Fibroblast of gingiva (primary cell): ENCODE measurements at regions not wholly inside any gene's neighbourhood (a gene's known extent, or its start where the extent isn't known, plus 50 kb on each side); places are given as distances from the start of the nearest gene placed in this dataset.

Experiments used
- DNase-seq: peaks from one replicate; pipeline ENCODE4 v3.0.0-alpha.2; 2011; ENCODE audit warnings: low read depth

DNA sequence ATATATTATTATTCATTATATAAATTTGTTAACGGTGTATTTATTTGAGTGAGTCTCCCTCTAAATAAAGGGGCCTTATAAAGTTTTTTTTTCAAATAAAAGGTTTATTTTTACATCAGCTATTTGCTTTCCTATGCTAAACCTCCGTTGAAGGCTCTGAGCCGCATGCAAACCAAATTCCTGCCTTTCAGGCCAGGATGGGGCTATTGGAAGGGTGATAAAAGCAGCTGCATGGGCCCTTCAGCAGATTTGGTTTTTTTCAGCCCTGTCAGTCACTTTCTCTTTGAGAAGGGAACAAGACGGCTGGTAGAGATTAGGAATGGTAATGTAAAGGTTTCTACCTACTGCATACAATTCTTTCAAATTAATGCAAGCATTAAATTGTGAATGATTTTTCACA, 244.2 kb downstream of the WNT5A start:
- DNase-seq: no peak

DNA sequence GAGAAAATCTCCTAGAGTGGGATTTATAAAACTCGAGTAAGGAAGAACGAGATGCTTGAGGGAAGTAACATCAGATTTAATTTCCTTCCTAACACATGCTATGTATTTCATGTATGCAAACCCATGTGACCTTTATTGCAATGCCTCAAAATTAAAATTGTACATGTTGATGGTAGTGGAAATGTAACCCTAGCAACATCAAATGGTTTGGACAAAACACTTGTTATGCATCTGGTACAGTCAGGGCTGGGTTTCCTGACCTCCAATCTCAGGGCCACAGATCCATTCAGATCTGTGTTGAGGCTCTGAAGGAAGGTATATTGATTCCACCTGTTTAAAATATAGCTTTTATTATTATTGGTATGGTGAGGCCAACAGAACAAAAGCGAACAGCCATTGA, 246.0 kb downstream of the WNT5A start:
- no peak for DNase-seq

DNA sequence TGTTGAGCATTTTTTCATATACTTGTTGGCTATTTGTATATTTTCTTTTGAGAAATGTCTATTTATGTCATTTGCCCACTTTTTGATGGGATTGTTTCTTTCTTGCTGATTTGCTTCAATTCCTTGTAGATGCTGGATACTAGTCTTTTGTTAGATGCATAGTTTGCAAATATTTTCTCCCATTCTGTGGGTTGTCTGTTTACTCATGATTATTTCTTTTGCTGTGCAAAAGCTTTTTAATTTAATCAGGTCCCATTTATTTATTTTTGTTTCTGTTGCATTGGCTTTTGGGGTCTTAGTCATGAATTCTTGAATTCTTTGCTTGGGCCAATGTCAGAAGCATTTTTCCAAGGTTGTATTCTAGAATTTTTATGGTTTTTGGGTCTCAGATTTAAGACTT, 251.7 kb downstream of the WNT5A start:
- DNase-seq: peak; percentile 32

DNA sequence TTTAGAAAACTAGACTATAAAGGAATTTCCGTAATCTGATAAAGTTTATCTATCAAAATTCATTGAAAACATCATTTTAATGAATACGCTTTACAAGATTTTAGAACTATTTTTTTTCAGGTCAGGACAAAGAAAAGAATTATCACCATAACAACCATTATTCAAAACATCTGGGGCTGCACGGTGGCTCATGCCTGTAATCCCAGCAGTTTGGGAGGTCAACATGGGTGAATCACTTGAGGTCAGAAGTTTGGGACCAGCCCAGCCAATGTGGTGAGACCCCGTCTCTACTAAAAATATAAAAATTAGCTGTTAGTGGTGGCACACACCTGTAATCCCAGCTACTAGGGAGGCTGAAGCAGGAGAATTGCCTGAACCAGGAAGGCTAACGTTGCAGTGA, 260.4 kb downstream of the WNT5A start:
- peak; percentile 21 for DNase-seq

DNA sequence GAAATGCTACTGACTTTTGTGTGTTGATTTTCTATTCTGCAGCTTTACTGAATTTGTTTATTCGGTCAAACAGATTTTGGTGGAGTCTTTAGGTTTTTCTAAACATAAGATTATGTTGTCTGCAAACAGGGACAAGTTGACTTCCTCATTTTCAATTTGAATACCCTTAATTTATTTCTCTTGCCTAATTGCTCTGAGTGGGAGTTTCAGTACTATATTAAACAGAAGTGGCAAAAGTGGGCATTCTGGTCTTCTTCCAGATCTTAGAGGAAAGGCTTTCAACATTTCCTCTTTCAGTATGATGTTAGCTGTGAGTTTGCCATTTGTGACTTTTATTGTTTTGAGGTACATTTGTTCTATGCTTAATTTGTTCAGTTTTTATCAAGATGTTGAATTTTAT, 268.5 kb downstream of the WNT5A start:
- DNase-seq: no peak

DNA sequence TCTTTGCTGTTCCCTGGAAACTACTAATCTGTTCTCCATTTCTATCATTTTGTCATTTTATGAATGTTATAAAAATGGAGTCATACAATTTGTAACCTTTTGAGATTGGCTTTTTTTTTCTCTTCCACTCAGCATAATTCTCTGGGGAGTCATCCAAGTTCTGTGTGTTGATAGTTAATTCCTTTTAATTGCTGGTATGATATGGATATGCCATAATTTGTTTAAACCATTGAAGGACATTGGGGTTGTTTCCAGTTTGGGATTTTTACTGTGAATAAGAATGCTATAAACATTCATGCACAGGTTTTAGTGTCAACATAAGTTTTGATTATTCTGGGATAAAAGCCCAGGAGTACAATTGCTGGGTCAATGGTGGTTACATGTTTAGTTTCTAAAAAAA, 279.4 kb downstream of the WNT5A start:
- no peak for DNase-seq

DNA sequence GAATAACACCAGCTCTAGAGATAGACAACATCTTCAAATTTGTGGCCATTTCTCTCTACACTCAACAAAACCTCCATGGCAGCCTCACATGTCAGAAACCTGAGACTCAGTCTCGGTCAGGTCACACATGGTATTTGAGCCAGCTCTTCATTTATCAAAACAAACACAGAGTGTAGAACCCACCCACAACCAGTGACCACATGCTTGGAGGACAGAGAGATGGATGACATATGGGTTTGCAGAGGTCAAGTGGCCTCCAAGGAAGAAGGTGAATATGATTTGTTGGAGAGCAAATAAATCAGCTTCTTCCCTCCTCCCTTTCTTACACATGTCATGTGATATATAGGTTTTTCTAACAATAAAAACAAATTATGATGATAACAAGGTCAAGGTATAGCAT, 278.1 kb upstream of the LRTM1 start:
- no peak for DNase-seq

DNA sequence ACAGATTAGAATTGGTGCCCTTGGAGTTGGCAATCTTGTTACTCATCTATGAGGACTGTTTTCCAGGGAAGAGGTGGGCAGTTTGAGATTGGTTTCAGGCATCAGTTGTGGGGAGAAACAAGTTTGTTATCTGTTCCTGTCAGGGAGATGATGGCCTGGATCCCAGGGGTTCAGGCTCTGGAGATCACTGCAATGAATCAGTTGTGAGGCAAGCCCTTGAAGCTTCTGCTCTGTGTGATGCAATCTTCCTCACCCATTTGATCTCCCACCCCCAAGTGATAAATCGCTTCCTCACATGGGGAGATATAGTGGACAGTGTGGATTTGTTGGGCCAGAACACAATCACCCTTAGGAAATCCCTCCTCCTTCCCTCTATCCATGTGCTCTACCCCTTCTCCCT, 276.6 kb upstream of the LRTM1 start:
- DNase-seq: no peak

DNA sequence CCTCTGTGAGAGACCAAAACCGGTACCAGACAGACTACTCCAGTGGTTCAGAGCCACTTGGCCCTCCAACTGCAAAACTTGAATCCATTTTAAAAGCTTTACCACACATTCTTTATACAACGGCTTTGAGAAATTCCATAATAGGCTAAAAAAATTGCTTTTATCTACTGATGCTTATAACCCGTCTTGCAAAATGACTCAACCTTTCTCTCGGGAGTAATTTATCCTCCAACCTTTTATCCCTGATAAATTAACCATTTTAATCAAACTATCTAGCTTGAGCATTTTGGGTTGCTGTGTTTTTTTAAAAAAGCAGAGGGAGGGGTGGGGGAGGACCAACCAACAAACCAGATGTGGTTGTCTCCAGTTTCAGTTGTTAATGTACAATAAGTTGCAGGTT, 275.7 kb upstream of the LRTM1 start:
- no peak for DNase-seq

DNA sequence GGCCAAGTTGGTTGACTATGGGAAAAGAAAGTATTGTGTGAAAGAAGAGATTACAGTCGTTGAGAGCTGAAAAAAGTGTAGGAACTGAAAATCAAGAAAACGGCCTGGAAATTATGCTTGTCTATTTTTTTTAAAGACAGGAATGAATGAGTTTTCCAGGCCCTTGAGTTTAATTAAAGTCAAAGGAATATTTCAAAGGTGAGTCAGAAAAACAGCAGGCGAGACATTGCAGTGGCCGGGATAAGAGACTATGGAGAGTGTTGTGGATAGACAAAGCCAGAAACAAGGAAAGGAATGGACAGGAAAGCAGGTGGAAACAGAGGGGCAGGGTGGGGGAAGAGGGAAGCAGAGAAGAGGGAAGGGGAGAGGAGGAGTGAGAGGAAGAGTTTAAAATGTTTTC, 275.1 kb upstream of the LRTM1 start:
- no peak for DNase-seq

DNA sequence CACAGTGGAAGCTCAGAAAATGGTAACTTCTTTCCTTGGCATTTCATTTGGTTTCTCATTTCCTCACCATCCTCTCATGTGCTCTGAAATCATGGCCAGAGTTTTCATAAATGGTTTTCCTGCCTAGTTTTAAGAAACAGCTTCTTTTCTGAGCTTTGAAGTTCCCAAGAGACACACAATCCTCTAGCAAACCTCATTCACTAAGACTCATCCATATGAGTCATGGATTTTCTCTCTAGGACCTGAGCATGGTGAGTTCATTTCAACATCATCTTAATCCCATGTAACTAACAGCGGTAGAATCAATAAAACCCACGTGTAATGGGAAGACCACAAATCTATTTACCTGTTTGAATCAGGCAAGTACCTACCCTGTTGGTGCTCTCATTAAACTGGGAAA, 274.5 kb upstream of the LRTM1 start:
- DNase-seq: peak; percentile 86

DNA sequence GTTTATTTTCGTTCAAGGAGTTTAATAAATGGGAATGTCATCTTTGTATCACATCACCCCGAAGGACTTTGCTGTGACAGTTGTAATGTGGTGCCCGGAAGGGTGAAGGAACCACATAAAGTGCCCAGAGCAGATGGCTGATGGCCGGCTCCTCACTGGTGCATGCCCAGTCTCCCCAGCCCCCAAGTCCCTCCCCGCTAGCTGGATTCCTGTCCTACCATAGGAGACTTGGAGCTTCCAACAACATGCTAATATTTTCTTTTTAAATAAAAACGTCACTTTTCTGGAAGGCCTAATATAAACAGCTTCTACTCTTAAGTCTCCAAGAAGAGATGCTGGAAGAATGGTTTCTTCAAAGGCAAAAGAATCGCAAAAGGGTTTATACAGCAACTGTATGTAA, 273.9 kb upstream of the LRTM1 start:
- DNase-seq: no peak

DNA sequence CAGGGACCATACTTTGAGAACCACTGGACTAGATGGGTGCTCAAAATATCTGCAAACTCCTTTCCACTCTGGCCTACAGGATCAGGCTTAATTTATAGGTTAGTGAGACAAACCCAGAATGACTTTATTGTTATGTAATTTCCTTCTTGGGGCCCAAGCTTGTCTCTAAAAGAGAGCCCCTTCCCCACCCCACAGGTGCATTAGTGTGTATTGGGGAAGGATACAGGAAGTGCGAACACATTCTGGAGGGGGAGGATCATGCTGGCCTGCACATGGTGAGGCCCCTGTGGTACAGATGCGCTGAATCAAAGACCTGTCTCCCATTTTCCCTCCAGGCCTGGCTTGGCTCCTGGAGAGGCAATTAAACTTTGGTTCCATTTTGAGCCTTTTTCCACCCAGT, 273.0 kb upstream of the LRTM1 start:
- no peak for DNase-seq

DNA sequence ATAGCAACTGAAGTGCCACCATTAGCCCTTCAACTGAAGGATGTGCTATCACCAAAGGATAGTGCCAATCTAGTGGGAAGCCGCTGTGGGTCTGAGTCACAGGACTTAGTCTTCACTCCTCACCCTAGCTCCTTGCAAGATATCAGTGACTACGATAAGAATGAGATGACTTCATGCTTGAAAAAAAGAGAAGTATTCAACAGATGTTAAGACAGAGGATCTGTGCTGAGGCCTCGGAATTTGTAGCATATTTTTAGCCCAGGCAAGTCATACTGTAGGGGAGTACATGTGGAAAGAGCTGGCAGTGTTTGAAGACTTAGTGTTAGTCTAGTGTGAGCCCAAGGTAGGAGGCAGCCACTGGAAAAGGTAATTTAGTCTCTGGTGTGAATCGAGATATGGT, 270.7 kb upstream of the LRTM1 start:
- DNase-seq: peak; percentile 70

DNA sequence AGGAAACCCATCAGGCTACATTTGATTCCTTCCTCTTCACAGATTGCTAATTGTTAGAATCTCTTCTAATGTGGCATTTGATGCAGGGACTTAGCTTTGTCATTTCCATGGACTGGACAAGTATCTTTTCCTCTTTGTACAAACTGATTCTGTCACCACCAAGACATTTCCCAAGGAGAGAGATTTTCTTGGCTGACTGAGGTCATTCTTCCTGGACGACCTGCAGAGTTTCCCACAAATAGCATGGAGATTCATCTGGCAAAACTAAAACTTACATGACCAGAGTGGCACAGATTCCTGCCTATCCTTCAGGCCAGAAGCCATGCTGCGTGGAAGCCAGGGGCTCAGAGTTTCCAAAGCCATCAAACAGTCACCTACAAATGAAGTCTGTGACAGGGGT, 269.2 kb upstream of the LRTM1 start:
- DNase-seq: no peak

DNA sequence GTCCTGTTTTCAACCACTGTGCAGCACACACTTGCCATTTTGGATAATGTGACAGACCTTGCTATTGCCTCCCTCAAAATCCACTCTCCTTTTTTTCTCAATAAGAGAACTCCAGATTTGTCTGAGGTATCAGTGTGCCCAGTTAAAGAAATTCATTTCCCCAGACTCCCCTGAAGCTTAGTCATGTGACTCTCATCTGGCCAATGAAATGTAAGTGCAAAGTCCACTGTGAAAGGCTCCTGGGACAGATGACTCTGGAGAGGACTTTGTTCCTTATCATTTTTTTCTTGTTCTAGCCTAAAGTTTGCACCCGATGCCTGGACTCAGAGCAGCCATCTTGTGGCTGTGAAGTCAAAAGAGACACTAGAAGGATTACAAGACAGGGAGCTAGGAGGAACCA, 268.6 kb upstream of the LRTM1 start:
- DNase-seq: no peak

DNA sequence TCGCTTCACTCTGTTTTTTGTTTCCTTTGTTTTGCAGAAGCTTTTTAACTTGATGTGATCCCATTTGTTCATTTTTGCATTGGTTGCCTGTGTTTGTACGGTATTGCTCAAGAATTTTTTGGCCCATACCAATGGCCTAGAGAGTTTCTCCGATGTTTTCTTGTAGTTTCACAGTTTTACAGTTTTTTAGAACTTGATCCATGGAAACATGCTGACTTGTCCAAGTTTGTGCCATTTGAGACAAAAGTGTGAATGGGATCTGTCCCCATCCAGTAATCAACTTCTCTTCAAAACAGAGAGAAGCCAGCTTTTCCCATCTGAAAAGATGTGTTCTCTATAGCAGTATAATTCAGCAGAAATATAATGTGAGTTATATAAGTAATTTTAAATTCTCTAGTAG, 266.5 kb upstream of the LRTM1 start:
- no peak for DNase-seq

DNA sequence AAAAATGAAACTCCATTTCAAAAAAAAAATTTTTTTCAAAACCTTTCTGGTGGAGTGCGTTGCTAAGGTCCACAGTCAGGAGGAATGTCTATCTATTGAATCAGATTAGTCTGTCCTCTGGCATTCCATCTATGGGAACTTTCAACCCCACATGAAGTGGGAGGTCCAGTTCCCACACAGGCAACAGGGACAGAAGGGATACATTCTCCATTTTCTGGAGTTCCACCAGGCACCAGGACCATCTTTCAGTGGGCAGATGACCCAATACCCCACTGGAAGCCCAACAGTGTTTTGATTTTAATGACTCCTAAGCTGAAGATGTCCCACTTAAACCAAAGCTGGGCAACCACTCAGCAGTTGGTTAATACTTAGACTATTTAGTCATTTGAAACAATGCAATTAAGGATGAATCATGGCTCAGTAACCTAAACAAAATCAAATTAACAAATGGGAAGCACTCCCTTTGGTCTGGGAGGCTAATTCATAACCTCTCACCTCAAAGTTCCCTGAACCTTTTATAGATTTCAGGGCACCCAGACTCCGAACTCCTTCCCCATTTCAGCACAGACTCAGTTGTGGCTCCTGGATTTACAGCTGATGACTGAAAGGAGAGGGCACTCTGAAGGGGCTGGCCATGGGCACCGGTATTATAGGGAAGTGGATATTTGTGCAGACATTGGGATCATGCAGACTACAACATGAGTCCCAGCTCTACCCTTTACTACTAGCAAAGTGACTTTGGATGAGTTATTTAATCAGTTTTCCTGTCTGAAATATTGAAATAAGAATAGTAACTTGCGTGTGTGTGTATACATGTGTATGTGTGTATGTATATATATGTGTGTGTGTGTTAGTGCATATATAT, 264.3 kb upstream of the LRTM1 start:
- DNase-seq: peak; percentile 94

DNA sequence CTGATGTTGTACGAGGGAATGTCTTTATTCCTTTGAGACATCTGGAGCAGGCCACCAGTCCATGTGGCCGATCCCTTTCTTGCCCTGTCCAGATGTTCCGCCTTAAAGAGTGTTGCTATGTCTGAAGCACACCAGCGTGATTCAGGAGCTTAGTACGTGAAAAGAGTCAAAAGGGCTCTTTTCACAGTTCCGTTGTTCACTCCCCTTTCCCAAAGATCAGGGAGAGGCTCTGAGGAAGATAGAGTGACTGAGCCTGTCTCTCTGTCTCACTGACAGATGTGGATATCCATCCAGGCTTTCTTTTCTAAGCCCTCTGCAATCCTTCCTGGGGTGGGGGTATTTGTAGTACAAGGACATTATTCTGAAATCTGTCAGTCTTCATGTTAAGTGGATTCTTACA, 262.5 kb upstream of the LRTM1 start:
- peak; percentile 60 for DNase-seq

DNA sequence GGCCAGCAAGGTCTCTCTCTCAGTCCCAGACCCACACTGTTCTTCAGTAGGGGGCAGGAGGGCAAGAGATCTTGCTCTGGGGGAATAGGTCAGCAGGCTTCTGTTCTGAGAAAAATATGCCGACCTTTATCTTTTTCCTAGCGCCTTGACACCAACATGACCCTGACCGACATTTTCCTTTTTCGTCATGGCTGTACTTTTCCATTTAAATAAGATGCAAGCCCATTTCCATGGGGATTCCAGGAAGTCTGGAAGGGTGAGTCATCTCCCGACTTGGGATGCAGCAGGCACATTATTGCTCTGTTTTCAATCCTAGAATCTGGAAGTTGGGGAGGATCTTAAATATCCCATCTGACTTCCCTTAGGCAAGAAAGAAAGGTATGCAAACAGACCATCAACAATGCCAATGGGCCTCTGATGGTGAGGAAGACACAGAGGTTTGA, 261.5 kb upstream of the LRTM1 start:
- peak; percentile 65 for DNase-seq

DNA sequence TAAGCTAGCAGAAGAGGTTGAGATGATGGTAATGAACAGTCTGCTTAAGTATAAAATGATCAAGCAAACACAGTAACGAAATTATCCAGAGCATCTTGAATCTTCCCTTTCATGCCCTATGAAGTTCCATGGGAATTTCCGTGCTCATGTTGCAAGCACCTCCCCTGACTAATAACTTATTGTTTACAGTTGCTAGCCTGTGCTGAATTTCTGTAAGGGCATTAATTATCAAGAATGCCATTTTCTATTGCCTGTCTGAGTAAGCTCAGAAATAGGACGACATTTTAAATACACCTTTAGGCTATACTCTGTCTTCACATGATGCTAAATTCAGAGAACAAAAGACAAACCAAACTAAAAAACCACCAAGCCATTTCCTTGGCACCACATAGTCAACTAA, 257.5 kb upstream of the LRTM1 start:
- DNase-seq: peak; percentile 64

DNA sequence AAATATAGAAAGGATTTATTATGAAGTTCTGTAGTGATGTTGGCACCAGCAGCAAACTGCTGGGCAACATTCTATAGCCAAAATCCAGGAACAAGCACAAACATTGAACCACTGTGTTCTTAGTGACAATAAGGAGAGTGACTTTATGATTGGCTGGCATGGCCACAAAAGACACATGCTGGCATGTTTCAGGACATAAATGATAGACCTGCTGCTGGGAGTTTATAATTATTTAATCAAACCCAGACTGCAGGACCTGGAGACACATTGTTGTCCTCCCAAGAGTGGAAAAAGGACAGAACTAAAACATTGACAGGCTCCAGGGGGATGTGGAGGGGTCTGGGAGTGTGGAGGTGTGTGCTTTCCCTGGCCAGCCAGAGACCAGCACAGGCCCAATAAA, 255.3 kb upstream of the LRTM1 start:
- DNase-seq: no peak

DNA sequence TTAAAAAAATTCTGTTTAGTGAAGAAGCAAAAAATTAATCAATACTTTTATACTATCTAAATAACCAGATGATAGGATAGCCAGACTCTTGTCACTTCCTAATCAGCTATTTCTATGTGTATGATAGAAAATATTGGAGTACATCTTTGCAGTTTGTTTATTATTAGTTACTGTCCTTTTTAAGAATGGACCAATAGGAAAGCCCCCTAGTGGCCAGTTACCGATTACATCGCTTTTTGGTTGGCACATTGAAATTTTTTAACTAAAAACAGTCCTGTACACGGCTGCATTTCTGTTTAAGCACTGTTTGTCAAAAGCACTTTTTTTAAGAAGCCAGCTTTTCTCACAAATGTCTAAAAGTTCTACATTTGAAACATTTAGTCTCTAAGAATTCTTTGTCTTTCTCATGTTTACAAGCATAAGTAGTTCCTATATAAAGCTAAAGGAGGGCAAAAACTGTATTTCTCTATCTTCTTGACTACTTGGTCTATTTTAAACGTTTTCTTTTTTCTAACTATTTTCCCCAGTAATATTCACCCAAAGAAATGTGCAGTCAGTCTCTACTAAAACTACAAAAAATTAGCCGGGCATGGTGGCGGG, 253.2 kb upstream of the LRTM1 start:
- DNase-seq: peak; percentile 53

DNA sequence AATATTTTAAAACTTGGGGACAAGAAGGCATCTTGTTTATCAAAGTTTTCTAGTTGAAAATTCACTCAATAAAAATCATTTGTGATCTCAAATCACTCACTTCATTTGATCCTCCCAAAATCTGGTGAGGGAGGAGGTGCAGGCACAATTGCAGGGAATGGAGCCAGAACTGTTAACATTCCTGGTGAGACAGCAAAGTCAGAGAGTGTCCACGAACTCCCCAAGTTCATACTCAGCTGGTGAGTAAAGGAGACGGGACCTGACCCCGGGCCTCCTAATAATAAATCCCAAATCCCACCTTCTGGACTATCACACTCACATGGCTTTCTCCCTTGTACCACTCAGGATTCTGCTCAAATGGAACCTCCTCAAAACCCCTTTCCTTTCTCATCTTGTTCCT, 252.3 kb upstream of the LRTM1 start:
- no peak for DNase-seq
